ENCODE measurements at regions not wholly inside any gene's neighbourhood (a gene's known extent, or its start where the extent isn't known, plus 50 kb on each side); places are given as distances from the start of the nearest gene placed in this dataset.
"Not testable (repeated sequence)": the region's sequence is repeated elsewhere in the genome, so short reads cannot be mapped to it uniquely, and the experiment has no call there.

DNA sequence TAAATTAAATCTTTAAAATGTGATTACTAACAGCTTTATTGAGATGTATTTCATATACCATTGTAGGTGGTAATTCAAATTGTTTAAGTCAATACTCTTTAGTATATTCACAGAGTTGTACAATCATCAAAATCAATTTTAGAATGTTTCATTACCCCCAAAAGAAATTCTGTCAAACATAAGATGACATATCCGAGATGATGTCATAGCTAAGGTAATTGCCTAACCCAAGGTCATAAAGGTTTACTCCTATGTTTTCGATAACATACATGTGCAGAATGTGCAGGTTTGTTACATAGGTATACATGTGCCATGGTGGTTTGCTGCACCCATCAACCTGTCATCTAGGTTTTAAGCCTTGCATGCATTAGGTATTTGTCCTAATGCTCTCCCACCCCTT lies 1392.0 kb upstream of the GOT2 start:
- TF ChIP-seq, protein P1, sequence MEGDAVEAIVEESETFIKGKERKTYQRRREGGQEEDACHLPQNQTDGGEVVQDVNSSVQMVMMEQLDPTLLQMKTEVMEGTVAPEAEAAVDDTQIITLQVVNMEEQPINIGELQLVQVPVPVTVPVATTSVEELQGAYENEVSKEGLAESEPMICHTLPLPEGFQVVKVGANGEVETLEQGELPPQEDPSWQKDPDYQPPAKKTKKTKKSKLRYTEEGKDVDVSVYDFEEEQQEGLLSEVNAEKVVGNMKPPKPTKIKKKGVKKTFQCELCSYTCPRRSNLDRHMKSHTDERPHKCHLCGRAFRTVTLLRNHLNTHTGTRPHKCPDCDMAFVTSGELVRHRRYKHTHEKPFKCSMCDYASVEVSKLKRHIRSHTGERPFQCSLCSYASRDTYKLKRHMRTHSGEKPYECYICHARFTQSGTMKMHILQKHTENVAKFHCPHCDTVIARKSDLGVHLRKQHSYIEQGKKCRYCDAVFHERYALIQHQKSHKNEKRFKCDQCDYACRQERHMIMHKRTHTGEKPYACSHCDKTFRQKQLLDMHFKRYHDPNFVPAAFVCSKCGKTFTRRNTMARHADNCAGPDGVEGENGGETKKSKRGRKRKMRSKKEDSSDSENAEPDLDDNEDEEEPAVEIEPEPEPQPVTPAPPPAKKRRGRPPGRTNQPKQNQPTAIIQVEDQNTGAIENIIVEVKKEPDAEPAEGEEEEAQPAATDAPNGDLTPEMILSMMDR (IDR thresholded peaks at IDR 0.05): not testable (repeated sequence)
- not testable (repeated sequence) for TF ChIP-seq POLR2AphosphoS5 (IDR thresholded peaks at IDR 0.05; ENCODE audit: low read depth, low read length)

Measured in Panc1 (cell line).